Upper lobe of left lung (tissue), 6 donors: ENCODE measurements at regions not wholly inside any gene's neighbourhood (a gene's known extent, or its start where the extent isn't known, plus 50 kb on each side); places are given as distances from the start of the nearest gene placed in this dataset.

Source experiments
- ATAC-seq, 2 donors: fragments of 200-7000 bp; cut with Tn5 transposase; one replicate each; pipeline ENCODE4 v1.9.1; 2022; ENCODE audit warnings: mild to moderate bottlenecking in 2 of 2, moderate library complexity in 2 of 2; ENCODE audit not compliant: low FRiP score in 2 of 2
- DNase-seq, 2 donors: peaks; one replicate each; pipeline ENCODE4 v3.0.0-alpha.2; 2019 to 2020
- H3K27ac ChIP-seq, 4 donors: fragments of 200-600 bp; sonication (generic); one replicate each; pipeline ENCODE4 v1.5.1; 2016 to 2019
- H3K27me3 ChIP-seq, 4 donors: fragments of 200-600 bp; sonication (generic); one replicate each; pipeline ENCODE4 v1.5.1; 2017 to 2019
- H3K36me3 ChIP-seq, 4 donors: fragments of 200-600 bp; sonication (generic); one replicate each; pipeline ENCODE4 v1.5.1; 2016 to 2019
- H3K4me1 ChIP-seq, 4 donors: fragments of 200-600 bp; sonication (generic); one replicate each; pipeline ENCODE4 v1.5.1; 2018 to 2019
- H3K4me3 ChIP-seq, 4 donors: fragments of 200-600 bp; sonication (generic); one replicate each; pipeline ENCODE4 v1.5.1; 2017 to 2019; ENCODE audit warnings: mild to moderate bottlenecking in 2 of 4, moderate library complexity in 1 of 4
- H3K9me3 ChIP-seq, 4 donors: fragments of 200-600 bp; sonication (generic); one replicate each; pipeline ENCODE4 v1.5.1; 2018 to 2019
- CTCF ChIP-seq, 6 experiments: fragments of 450-650 bp in 4 of 6; fragments of 200-600 bp in 2 of 6; sonication (generic) in 2 of 6; IDR thresholded peaks; one replicate each; pipeline ENCODE4 v1.5.1; 2016 to 2019; ENCODE audit warnings: antibody characterized with exemption in 6 of 6
- EP300 ChIP-seq, 4 donors: sonication (generic); formaldehyde crosslinking; IDR thresholded peaks; one replicate each; pipeline ENCODE4 v1.5.1; 2017; ENCODE audit warnings: antibody characterized with exemption in 4 of 4, control low read depth in 2 of 4
- POLR2A ChIP-seq, 4 donors: fragments of 450-650 bp; IDR thresholded peaks; one replicate each; pipeline ENCODE4 v1.5.1; 2016 to 2017; ENCODE audit warnings: antibody characterized with exemption in 4 of 4, mild to moderate bottlenecking in 2 of 4
- POLR2AphosphoS5 ChIP-seq, 2 donors: sonication (generic); formaldehyde crosslinking; IDR thresholded peaks; one replicate each; pipeline ENCODE4 v1.5.1; 2017; ENCODE audit warnings: antibody characterized with exemption in 2 of 2
- WGBS, 2 donors: methylation state at CpG; one replicate each; pipeline ENCODE4 v1.1.5; 2017 to 2018; 5-methylcytosine and 5-hydroxymethylcytosine counted together
- donor health status: DM: no; HTN: no; CAD: no; lungs with moderate emphysema.
- donor health status: DM: no; HTN: yes; CAD: no; lungs with severe emphysema.

- ATAC-seq: peak in 1 of 2 donors; percentile 82
- H3K9me3 ChIP-seq: no peaks in the 10 kb centered on the region
- no peaks in the 10 kb centered on the region for H3K36me3 ChIP-seq
- H3K27ac ChIP-seq: peak overlapping the region; percentile 0 to 71 (median 38)
- no peaks in the 10 kb centered on the region for H3K27me3 ChIP-seq
- peaks cover 0 to 10% (median 0%) of the 10 kb centered on the region in 4 donors for H3K4me1 ChIP-seq
- 60 to 75% methylated on average over 1 of the region's 1 CpG for WGBS, 2 donors
- no peak overlapping the region for H3K4me3 ChIP-seq
- no peak for DNase-seq
- TF ChIP-seq POLR2A (IDR thresholded peaks at IDR 0.05): no peak
- peak in 1 of 4 donors; percentile 51 for TF ChIP-seq EP300 (IDR thresholded peaks at IDR 0.05)
These were observed 61.2 kb upstream of the RAB27B start for GRCh38 chr18:54767098-54767497.

- Histone ChIP-seq H3K4me3 (no peak overlapping the region), H3K27me3 (no peaks in the 10 kb centered on the region), H3K27ac (no peak overlapping the region), H3K36me3 (no peaks in the 10 kb centered on the region), H3K4me1 (peaks cover 0 to 11% (median 2%) of the 10 kb centered on the region in 4 donors), H3K9me3 (no peaks in the 10 kb centered on the region)
- no peak for DNase-seq
- TF ChIP-seq POLR2A (IDR thresholded peaks at IDR 0.05) (no peak), CTCF (IDR thresholded peaks at IDR 0.05) (no peak), EP300 (IDR thresholded peaks at IDR 0.05) (no peak), POLR2AphosphoS5 (IDR thresholded peaks at IDR 0.05) (no peak)
- ATAC-seq: no peak
- WGBS, 2 donors: 81% methylated on average over 4 of the region's 4 CpGs
These were observed 58.5 kb upstream of the RAB27B start for GRCh38 chr18:54769526-54770464.

GRCh38 chr18:54772056-54772455 lies 56.2 kb upstream of the RAB27B start:
- Histone ChIP-seq H3K9me3 (no peaks in the 10 kb centered on the region), H3K4me3 (no peak overlapping the region), H3K4me1 (peaks cover 0 to 11% (median 3%) of the 10 kb centered on the region in 4 donors), H3K27me3 (no peaks in the 10 kb centered on the region), H3K36me3 (no peaks in the 10 kb centered on the region), H3K27ac (no peak overlapping the region)
- DNase-seq: no peak
- no peak for ATAC-seq
- no peak for TF ChIP-seq EP300 (IDR thresholded peaks at IDR 0.05)
- TF ChIP-seq POLR2AphosphoS5 (IDR thresholded peaks at IDR 0.05): no peak
- TF ChIP-seq POLR2A (IDR thresholded peaks at IDR 0.05): no peak
- 83 to 87% methylated on average over 1 of the region's 1 CpG for WGBS, 2 donors

- Histone ChIP-seq H3K4me1 (peaks cover 0 to 14% (median 3%) of the 10 kb centered on the region in 4 donors), H3K27ac (no peak overlapping the region)
- DNase-seq: no peak
These were observed 53.9 kb upstream of the RAB27B start for GRCh38 chr18:54774423-54774822.

GRCh38 chr18:54774981-54775665 lies 53.2 kb upstream of the RAB27B start:
- H3K4me3 ChIP-seq: no peak overlapping the region
- peaks cover 0 to 14% (median 3%) of the 10 kb centered on the region in 4 donors for H3K4me1 ChIP-seq
- no peaks in the 10 kb centered on the region for H3K27me3 ChIP-seq
- no peaks in the 10 kb centered on the region for H3K36me3 ChIP-seq
- WGBS, 2 donors: 63 to 70% methylated on average over 6 of the region's 6 CpGs
- no peaks in the 10 kb centered on the region for H3K9me3 ChIP-seq
- ATAC-seq (no peak), DNase-seq (no peak)
- H3K27ac ChIP-seq: no peak overlapping the region
- TF ChIP-seq POLR2A (IDR thresholded peaks at IDR 0.05) (no peak), EP300 (IDR thresholded peaks at IDR 0.05) (no peak), CTCF (IDR thresholded peaks at IDR 0.05) (no peak), POLR2AphosphoS5 (IDR thresholded peaks at IDR 0.05) (no peak)

More at GRCh38 chr18:54774423-54774822, 53.9 kb upstream of the RAB27B start:
- Histone ChIP-seq H3K36me3 (no peaks in the 10 kb centered on the region), H3K9me3 (no peaks in the 10 kb centered on the region), H3K27me3 (no peaks in the 10 kb centered on the region), H3K4me3 (no peak overlapping the region)
- no peak for ATAC-seq
- no peak for TF ChIP-seq POLR2A (IDR thresholded peaks at IDR 0.05)
- no peak for TF ChIP-seq CTCF (IDR thresholded peaks at IDR 0.05)
- TF ChIP-seq POLR2AphosphoS5 (IDR thresholded peaks at IDR 0.05): no peak
- no peak for TF ChIP-seq EP300 (IDR thresholded peaks at IDR 0.05)
